Activated CD4-positive, alpha-beta T cell treated with anti-CD3 and anti-CD28 coated beads, Interleukin-2, amount 50 U/mL, for 24 hours (primary cell): ENCODE measurements at regions not wholly inside any gene's neighbourhood (a gene's known extent, or its start where the extent isn't known, plus 50 kb on each side); places are given as distances from the start of the nearest gene placed in this dataset.

ENCODE experiments used
- DNase-seq, 2 donors: peaks; one replicate each; pipeline ENCODE4 v3.0.0-alpha.2; 2020; ENCODE audit warnings: low read depth in 1 of 2, low spot score in 1 of 2

GRCh38 chr11:69392104-69392653 lies 89.3 kb upstream of the LINC01488 start:
- DNase-seq, result no peak

GRCh38 chr11:69393178-69393832 lies 88.2 kb upstream of the LINC01488 start:
- DNase-seq, result no peak

- DNase-seq, result no peak
These were observed 87.6 kb upstream of the LINC01488 start for GRCh38 chr11:69393865-69394233.

- no peak for DNase-seq
These were observed 87.1 kb upstream of the LINC01488 start for GRCh38 chr11:69394234-69394868.

GRCh38 chr11:69394869-69395246 lies 86.6 kb upstream of the LINC01488 start:
- no peak for DNase-seq

GRCh38 chr11:69395287-69395686 lies 86.2 kb upstream of the LINC01488 start:
- no peak for DNase-seq

GRCh38 chr11:69396051-69396947 lies 85.2 kb upstream of the LINC01488 start:
- DNase-seq, result no peak

GRCh38 chr11:69396948-69397307 lies 84.5 kb upstream of the LINC01488 start:
- DNase-seq, result no peak

GRCh38 chr11:69397732-69398131 lies 83.7 kb upstream of the LINC01488 start:
- DNase-seq, result no peak

GRCh38 chr11:69398529-69399492 lies 82.7 kb upstream of the LINC01488 start:
- DNase-seq, result no peak

GRCh38 chr11:69400140-69400539 lies 81.3 kb upstream of the LINC01488 start:
- DNase-seq, result no peak

- no peak for DNase-seq
These were observed 80.5 kb upstream of the LINC01488 start for GRCh38 chr11:69400771-69401590.

GRCh38 chr11:69401715-69402114 lies 79.7 kb upstream of the LINC01488 start:
- DNase-seq, result no peak

- no peak for DNase-seq
These were observed 79.1 kb upstream of the LINC01488 start for GRCh38 chr11:69402251-69402887.

GRCh38 chr11:69403556-69404215 lies 77.8 kb upstream of the LINC01488 start:
- DNase-seq, result no peak

GRCh38 chr11:69406060-69406459 lies 75.4 kb upstream of the LINC01488 start:
- DNase-seq, result no peak

GRCh38 chr11:69409812-69410645 lies 71.4 kb upstream of the LINC01488 start:
- DNase-seq, result no peak
